ENCODE measurements at regions not wholly inside any gene's neighbourhood (a gene's known extent, or its start where the extent isn't known, plus 50 kb on each side); places are given as distances from the start of the nearest gene placed in this dataset.
"Not testable (repeated sequence)": the region's sequence is repeated elsewhere in the genome, so short reads cannot be mapped to it uniquely, and the experiment has no call there.

GRCh38 chr2:13770279-13770678, 862.2 kb upstream of the LRATD1 start:
- no peak for DNase-seq

DNA sequence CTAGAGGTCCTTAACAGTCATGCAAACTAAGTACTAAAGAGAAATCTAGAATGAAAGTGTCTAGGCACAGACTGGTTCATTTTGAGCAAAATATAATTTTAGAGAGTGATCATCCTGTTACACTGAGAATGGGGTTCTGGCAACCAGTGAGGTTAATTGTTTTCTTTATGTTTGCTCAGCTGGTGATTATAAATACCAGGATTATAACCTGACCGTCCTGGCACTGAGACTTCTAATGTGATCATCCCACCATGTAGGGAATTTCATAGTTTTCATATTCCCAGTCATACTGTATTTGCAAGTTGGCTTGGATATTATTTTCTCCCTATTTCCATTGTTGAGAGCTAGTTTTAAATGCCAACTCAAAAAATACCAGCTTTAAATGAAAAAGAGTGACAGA, 852.5 kb upstream of the LRATD1 start:
- no peak for DNase-seq

- DNase-seq = no peak
Measured at GRCh38 chr2:13791019-13791547, 841.4 kb upstream of the LRATD1 start.

DNA sequence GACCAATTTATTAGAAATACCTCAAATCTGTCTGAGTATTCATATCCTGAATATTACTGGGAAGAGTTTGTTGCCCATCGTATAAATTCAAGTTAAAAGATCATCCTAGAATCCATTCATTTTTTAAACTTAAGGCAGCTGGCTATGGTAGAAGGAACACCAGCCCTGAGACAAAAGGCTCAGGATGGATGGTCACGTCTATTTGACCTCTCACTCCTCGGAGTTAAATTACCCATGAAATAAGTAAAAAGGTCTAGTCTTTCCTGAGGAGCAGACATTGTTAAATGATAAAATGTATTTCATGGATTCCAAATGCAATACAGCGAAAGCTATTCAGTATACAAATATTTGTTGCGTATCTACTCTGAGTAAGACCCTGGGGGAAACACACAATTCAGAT, 826.0 kb upstream of the LRATD1 start:
- DNase-seq = no peak

DNA sequence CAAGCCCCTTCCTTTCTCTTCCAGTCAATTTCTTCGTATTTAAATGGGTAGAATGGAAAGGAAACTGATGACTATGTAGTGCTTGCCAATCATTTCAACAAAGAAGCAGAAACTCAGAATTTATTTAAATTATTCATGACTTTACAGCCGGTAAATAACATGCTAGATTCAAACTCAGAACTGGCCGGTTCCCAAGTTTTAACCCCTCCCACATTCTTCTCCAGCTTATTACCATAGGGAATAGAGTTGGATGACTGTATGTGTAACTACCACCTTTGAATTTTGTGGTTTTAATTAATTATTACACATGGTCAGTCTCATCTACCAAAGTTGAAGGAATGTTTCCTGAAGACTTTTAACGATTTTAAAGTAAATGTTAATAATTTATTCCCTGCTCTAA, 819.3 kb upstream of the LRATD1 start:
- no peak for DNase-seq

GRCh38 chr2:13818002-13818401, 814.5 kb upstream of the LRATD1 start:
- DNase-seq = no peak

DNA sequence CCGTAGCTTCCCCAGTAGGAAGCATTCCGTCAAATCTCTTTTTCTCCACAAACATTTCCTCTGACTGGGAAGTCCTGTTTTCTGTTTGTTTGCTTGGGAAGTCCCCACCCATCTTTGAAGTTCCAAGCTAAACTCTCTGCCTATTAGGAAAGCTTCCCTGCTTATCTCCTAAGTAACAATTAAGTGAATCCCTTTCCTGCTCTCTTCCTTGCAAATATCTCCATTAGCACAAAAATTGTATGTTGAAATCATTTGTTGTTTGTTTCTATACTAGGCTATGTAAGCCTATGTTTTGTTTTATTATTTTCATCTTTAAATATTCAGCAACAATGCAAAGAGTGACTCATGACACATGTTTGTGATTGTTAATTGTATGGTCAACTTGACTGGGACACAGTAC, 812.6 kb upstream of the LRATD1 start:
- DNase-seq = no peak

DNA sequence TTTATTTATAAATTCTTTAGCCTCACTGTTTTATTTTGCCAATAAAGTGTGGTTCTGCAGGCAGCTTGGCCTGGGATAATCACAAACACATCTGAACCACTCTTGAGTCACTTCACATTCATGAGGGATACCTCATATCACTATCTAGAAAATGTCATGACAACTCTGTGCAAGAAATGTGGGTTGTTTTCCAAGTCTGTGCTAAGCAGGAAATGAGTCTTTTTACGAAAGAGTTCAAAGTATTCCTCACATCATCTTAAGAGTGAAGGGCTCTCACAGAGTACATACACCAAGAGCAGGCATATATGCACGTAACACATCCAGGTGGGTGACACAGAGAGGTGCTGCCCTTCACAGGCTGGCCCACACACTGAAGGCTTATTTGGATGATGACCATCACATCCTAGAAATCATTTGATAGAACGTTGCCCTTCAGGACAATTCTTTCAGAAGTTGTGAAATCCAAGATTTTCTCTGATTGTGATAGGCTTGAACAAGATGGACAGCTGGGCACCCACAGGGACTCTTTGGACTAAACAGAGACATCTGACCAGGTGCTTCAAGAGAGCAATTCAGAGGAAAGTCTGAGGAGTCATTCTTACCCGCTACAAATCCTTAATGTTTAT, 811.1 kb upstream of the LRATD1 start:
- no peak for DNase-seq

- DNase-seq = no peak
Measured at GRCh38 chr2:13822365-13822764, 810.2 kb upstream of the LRATD1 start.

DNA sequence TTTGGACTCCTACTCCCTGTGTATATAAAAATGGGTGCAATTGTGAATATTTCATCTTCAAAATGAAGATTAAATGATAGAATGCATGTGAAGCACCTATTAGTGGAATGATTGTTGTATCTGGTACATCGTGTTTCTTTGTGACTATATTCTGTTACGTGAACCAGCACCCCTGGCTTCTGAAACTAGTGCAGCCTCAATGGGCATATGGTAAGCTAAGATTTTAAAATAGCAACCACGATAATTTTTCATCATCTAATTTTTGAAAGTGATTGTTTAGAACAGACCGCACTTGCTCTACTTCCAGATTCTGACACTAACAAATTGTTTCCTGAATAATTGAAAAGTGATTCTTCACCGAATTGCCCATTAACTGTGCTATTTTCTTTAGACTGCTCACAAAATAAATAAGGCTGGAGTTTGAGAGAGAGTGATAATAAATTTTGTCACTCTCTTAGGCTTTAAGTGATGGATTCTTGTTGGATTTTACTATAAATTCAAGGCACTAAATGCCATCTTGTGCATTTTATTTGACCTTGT, 806.1 kb upstream of the LRATD1 start:
- DNase-seq = no peak

- no peak for DNase-seq
Measured at GRCh38 chr2:13858626-13859025, 773.9 kb upstream of the LRATD1 start.

GRCh38 chr2:13868275-13868674, 764.2 kb upstream of the LRATD1 start:
- not testable (repeated sequence) for DNase-seq

DNA sequence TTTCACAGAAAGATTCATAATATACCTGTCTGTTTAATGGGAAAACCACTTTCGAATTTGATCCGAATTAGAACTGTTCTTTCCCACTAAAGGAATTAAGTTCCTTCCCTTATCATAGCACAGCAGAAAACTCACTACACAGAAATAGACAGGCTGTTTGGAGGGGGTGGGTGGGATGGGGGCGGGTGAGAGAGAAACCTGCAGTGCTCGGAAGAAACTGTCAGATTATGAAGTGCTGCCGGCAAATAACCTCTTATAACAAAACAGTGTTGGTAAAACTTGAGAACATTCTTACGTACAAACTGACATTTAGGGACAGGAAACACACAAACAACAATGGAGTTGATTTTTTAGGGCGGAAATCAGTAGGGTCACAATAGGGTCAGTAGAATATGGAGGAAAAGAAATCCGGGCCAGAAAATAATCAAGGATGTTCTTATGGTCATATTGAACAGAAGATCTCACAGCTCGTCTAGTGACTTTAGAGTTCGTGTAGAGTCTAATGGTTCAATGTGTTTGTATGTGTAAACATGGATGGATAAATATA, 756.0 kb upstream of the LRATD1 start:
- DNase-seq = no peak

GRCh38 chr2:13877571-13877970, 754.9 kb upstream of the LRATD1 start:
- no peak for DNase-seq

GRCh38 chr2:13884291-13884976, 748.1 kb upstream of the LRATD1 start:
- DNase-seq = no peak

DNA sequence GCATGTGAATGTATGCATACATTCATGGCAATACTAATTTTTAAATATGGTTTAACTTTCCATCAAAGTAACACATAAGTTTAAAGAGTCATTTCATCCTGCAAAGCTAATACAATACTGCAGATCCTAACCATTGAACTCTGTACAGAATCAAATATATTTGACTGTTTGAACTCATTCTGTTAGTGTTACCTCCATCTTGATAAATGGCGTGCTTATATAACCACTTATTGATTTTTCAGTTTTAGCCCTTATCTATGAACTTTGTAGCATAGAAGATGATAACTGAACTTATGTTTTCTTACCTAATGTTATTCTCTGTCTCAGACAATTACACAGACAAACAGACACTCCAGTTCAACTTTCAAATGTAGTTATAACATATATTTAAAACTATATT, 731.0 kb upstream of the LRATD1 start:
- DNase-seq = no peak

GRCh38 chr2:13905831-13906230, 726.7 kb upstream of the LRATD1 start:
- no peak for DNase-seq

DNA sequence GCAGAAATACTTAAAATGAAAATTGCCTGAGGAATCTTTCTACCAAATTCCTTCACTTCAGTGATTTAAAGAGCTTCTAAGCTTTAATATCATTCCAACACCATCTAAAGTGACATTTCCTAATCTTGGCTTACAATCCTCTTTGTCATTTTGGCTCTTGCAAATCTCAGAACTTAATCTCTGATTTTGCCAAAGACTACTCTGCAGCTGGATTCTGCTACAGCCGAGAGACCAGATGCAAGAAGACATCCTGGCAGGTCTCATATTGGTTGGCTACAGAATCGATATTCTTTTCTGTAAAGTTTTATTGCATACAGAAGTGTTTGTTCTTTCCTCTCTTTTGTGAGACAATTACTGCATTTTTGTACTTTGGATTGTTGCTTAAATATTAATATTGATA, 716.5 kb upstream of the LRATD1 start:
- no peak for DNase-seq

GRCh38 chr2:13917958-13918357, 714.6 kb upstream of the LRATD1 start:
- DNase-seq = no peak

- DNase-seq = no peak
Measured at GRCh38 chr2:13919981-13920382, 712.5 kb upstream of the LRATD1 start.

- DNase-seq = no peak
Measured at GRCh38 chr2:13921245-13921644, 711.3 kb upstream of the LRATD1 start.

- no peak for DNase-seq
Measured at GRCh38 chr2:13923823-13924222, 708.7 kb upstream of the LRATD1 start.

GRCh38 chr2:13942111-13942510, 690.4 kb upstream of the LRATD1 start:
- no peak for DNase-seq

DNA sequence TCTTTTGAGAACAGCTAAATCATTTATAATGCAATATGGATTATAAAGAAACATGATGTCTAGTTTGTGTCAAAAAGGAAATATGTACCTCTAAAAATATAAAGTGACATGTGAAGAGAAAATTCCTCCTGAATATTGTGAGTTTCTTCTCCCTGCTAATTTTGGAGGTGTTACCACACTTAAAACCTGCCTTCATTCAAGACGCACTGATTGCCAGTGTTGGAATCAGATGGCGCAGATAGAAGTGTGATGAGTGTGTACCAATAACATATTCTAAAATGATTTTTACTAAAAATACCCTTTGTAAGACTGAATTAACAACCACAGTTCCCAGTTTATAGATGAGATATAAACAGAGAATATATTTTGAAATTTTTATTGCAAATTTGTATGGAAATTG, 681.8 kb upstream of the LRATD1 start:
- DNase-seq = no peak
